ENCODE measurements at regions not wholly inside any gene's neighbourhood (a gene's known extent, or its start where the extent isn't known, plus 50 kb on each side); places are given as distances from the start of the nearest gene placed in this dataset.

- TF ChIP-seq EZH2 (IDR thresholded peaks at IDR 0.05; ENCODE audit: low read length) (no peak), CTCF (optimal IDR thresholded peaks at IDR 0.05 in 1 of 3, IDR thresholded peaks at IDR 0.05 in 1 of 3, conservative IDR thresholded peaks at IDR 0.05 in 1 of 3; ENCODE audit: extremely low read depth in 1 of 3, insufficient read depth in 2 of 3, low read length in 3 of 3) (no peak)
These were observed 187.3 kb downstream of the IPO8 start for GRCh38 chr12:30508205-30508967.

Measured in keratinocyte (primary cell).